CD14-positive monocyte (primary cell): ENCODE measurements at regions not wholly inside any gene's neighbourhood (a gene's known extent, or its start where the extent isn't known, plus 50 kb on each side); places are given as distances from the start of the nearest gene placed in this dataset.
"Not testable (repeated sequence)": the region's sequence is repeated elsewhere in the genome, so short reads cannot be mapped to it uniquely, and the experiment has no call there.

Experiments used
- DNase-seq, 3 donors: peaks; one replicate each; pipeline ENCODE4 v3.0.0-alpha.2; 2011 to 2022
- H2AFZ ChIP-seq: 2 replicates; pipeline ENCODE4 v1.6.0; 2012; ENCODE audit warnings: mild to moderate bottlenecking, low read depth, low read length, inconsistent platforms; ENCODE audit not compliant: insufficient read depth, poor library complexity, severe bottlenecking
- H3K27ac ChIP-seq, 2 donors: 1 replicate in 1 of 2; 2 replicates in 1 of 2; pipeline ENCODE4 v1.5.1; 2012 to 2013; ENCODE audit warnings: low read length in 2 of 2, control low read depth in 1 of 2, inconsistent platforms in 1 of 2, low read depth in 1 of 2, mild to moderate bottlenecking in 1 of 2
- H3K27me3 ChIP-seq, 2 donors: one replicate each; pipeline versions ENCODE4 v1.6.0 to v1.6.1; 2011 to 2013; ENCODE audit warnings: low read length in 2 of 2; ENCODE audit not compliant: control insufficient read depth in 2 of 2, insufficient read depth in 2 of 2
- H3K36me3 ChIP-seq, 2 donors: replicated peaks in 1 of 2; 1 replicate in 1 of 2; 2 replicates in 1 of 2; pipeline versions ENCODE4 v1.5.1 to v1.6.1; 2012 to 2013; ENCODE audit warnings: low read length in 2 of 2, control low read depth in 1 of 2, inconsistent platforms in 1 of 2, mild to moderate bottlenecking in 1 of 2; ENCODE audit not compliant: insufficient read depth in 2 of 2, control insufficient read depth in 1 of 2
- H3K4me1 ChIP-seq, 2 donors: 1 replicate in 1 of 2; 2 replicates in 1 of 2; pipeline versions ENCODE4 v1.5.1 to v1.6.1; 2012 to 2013; ENCODE audit warnings: low read length in 2 of 2, control low read depth in 1 of 2, inconsistent platforms in 1 of 2, mild to moderate bottlenecking in 1 of 2, moderate library complexity in 1 of 2; ENCODE audit not compliant: insufficient read depth in 2 of 2, control insufficient read depth in 1 of 2
- H3K4me2 ChIP-seq: replicated peaks from 2 replicates; pipeline ENCODE3; 2012; ENCODE audit warnings: low read length, moderate library complexity, mild to moderate bottlenecking; ENCODE audit not compliant: poor library complexity, severe bottlenecking; ENCODE audit errors: extremely low read depth
- H3K4me3 ChIP-seq, 3 experiments: fragments of 200-600 bp in 1 of 3; sonication (generic) in 1 of 3; replicated peaks in 1 of 3; 1 replicate in 2 of 3; 2 replicates in 1 of 3; pipeline ENCODE4 v1.5.1; 2011 to 2013; ENCODE audit warnings: low read length in 3 of 3, mild to moderate bottlenecking in 3 of 3, control low read depth in 2 of 3, low read depth in 2 of 3, inconsistent platforms in 1 of 3, moderate library complexity in 1 of 3
- H3K79me2 ChIP-seq: 2 replicates; pipeline ENCODE4 v1.6.0; 2012; ENCODE audit warnings: mild to moderate bottlenecking, control low read depth, inconsistent platforms, low read length, moderate library complexity; ENCODE audit not compliant: insufficient read depth
- H3K9ac ChIP-seq: 2 replicates; pipeline ENCODE4 v1.6.0; 2017; ENCODE audit warnings: low read length, mild to moderate bottlenecking; ENCODE audit not compliant: insufficient read depth, poor library complexity, severe bottlenecking
- H3K9me3 ChIP-seq, 2 donors: replicated peaks in 1 of 2; 1 replicate in 1 of 2; 2 replicates in 1 of 2; pipeline versions ENCODE4 v1.5.1 to v1.6.1; 2012 to 2013; ENCODE audit warnings: low read length in 2 of 2, control low read depth in 1 of 2; ENCODE audit not compliant: control insufficient read depth in 1 of 2, insufficient read depth in 1 of 2
- H4K20me1 ChIP-seq: 2 replicates; pipeline ENCODE4 v1.6.0; 2012; ENCODE audit warnings: mild to moderate bottlenecking, low read length, control low read depth, moderate library complexity; ENCODE audit not compliant: insufficient read depth
- H3K27ac Mint-ChIP-seq, 7 donors: one replicate each; pipeline ENCODE4 v1.8.0; 2020; ENCODE audit warnings: mild to moderate bottlenecking in 7 of 7, mixed read lengths in 7 of 7, moderate library complexity in 6 of 7, inconsistent platforms in 2 of 7
- H3K27me3 Mint-ChIP-seq, 3 donors: one replicate each; pipeline ENCODE4 v1.8.0; 2021 to 2022; ENCODE audit warnings: low read depth in 3 of 3, mild to moderate bottlenecking in 3 of 3, mixed read lengths in 3 of 3, moderate library complexity in 3 of 3, inconsistent platforms in 1 of 3
- H3K36me3 Mint-ChIP-seq, 2 donors: one replicate each; pipeline ENCODE4 v1.8.0; 2020; ENCODE audit warnings: mixed read lengths in 2 of 2, inconsistent platforms in 1 of 2, mild to moderate bottlenecking in 1 of 2
- H3K4me1 Mint-ChIP-seq: one replicate; pipeline ENCODE4 v1.8.0; 2020; ENCODE audit warnings: mild to moderate bottlenecking, mixed read lengths
- H3K4me3 Mint-ChIP-seq, 2 donors: one replicate each; pipeline ENCODE4 v1.8.0; 2020; ENCODE audit warnings: mild to moderate bottlenecking in 2 of 2, mixed read lengths in 2 of 2, moderate library complexity in 1 of 2
- H3K9me3 Mint-ChIP-seq, 7 donors: one replicate each; pipeline ENCODE4 v1.8.0; 2020 to 2022; ENCODE audit warnings: mixed read lengths in 7 of 7, mild to moderate bottlenecking in 6 of 7, moderate library complexity in 6 of 7, inconsistent platforms in 2 of 7
- WGBS: methylation state at CpG from one replicate; pipeline ENCODE4 v1.1.5; 2013; ENCODE audit warnings: missing lambda C conversion rate; ENCODE audit not compliant: insufficient coverage; 5-methylcytosine and 5-hydroxymethylcytosine counted together
- intact Hi-C, 2 donors: fragments of 100-400 bp; cut with micrococcal nuclease; formaldehyde crosslinking; loops; one replicate each; pipeline versions ENCODE4 v1.15.0 to v1.15.1; 2023
- TF ChIP-seq, protein P1 (sequence below): fragments of 200-600 bp; IDR thresholded peaks from one replicate; pipeline ENCODE4 v1.8.0; 2022; ENCODE audit warnings: antibody characterized with exemption, mild to moderate bottlenecking

DNA sequence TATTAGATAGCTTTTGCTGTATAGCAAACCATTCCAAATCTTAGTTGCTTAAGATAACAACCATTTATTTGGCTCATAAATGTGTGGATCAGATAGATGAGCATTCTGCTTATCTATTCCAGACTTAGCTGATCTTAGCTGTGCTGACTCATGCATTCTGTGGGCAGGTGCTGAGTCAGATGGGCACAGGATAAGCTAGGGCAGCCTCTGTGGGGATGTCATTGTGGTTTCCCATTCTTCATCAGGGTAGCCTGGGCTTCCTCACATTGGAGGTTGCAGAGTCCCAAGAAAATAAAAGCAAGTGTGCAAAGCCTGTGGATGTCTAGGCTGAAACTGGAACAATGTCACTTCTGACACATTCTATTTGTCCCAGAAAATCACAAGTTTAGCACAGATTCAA is 917.0 kb downstream of the TYW1 start:
- TF ChIP-seq, protein P1, sequence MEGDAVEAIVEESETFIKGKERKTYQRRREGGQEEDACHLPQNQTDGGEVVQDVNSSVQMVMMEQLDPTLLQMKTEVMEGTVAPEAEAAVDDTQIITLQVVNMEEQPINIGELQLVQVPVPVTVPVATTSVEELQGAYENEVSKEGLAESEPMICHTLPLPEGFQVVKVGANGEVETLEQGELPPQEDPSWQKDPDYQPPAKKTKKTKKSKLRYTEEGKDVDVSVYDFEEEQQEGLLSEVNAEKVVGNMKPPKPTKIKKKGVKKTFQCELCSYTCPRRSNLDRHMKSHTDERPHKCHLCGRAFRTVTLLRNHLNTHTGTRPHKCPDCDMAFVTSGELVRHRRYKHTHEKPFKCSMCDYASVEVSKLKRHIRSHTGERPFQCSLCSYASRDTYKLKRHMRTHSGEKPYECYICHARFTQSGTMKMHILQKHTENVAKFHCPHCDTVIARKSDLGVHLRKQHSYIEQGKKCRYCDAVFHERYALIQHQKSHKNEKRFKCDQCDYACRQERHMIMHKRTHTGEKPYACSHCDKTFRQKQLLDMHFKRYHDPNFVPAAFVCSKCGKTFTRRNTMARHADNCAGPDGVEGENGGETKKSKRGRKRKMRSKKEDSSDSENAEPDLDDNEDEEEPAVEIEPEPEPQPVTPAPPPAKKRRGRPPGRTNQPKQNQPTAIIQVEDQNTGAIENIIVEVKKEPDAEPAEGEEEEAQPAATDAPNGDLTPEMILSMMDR, result no peak
- Histone ChIP-seq H3K27me3 (no peaks in the 10 kb centered on the region), H3K79me2 (no peaks in the 10 kb centered on the region), H3K36me3 (no peaks in the 10 kb centered on the region), H3K4me1 (no peaks in the 10 kb centered on the region), H2AFZ (no peak overlapping the region), H3K9me3 (peaks cover 22 to 45% of the 10 kb centered on the region in 2 donors), H3K4me2 (no peak overlapping the region), H3K9ac (no peak overlapping the region), H4K20me1 (no peaks in the 10 kb centered on the region), H3K4me3 (no peak overlapping the region), H3K27ac (no peak overlapping the region)
- H3K4me3 Mint-ChIP-seq, result no peak overlapping the region
- intact Hi-C loops, result no loop called here
- H3K9me3 Mint-ChIP-seq, result peaks cover 12 to 35% (median 27%) of the 10 kb centered on the region in 7 donors
- no peaks in the 10 kb centered on the region for H3K36me3 Mint-ChIP-seq
- DNase-seq, result no peak
- H3K4me1 Mint-ChIP-seq, result no peaks in the 10 kb centered on the region
- H3K27ac Mint-ChIP-seq, result no peak overlapping the region
- H3K27me3 Mint-ChIP-seq, result peaks cover 0 to 2% (median 0%) of the 10 kb centered on the region in 3 donors

DNA sequence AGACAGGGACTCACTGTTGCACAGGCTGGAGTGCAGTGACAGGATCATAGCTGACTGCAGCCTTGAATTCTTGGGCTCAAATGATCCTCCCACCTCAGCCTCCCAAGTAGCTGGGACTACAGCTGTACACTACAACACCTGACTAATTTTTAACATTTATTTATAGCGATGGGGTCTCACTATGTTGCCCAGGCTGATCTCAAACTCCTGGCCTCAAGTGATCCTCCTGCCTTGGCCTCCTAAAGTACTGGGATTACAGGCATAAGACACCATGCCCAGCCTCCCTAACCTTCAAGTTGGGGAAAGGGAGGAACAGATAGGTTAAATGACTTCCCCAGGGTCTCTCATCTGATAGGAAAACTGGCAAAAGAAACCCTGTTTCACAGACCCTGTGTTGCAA is 919.5 kb downstream of the TYW1 start:
- H3K4me2 ChIP-seq, H3K36me3 ChIP-seq, intact Hi-C loops, H3K27me3 Mint-ChIP-seq, H3K27ac ChIP-seq, DNase-seq, H4K20me1 ChIP-seq, H3K4me3 ChIP-seq, H3K79me2 ChIP-seq, H3K36me3 Mint-ChIP-seq, H3K4me3 Mint-ChIP-seq, H2AFZ ChIP-seq, H3K27me3 ChIP-seq, H3K4me1 ChIP-seq, H3K9ac ChIP-seq, H3K4me1 Mint-ChIP-seq: not testable (repeated sequence)
- WGBS, result no CpG with 5 or more reads among the region's 1 CpG
- peaks cover 10 to 41% (median 36%) of the 10 kb centered on the region in 7 donors for H3K9me3 Mint-ChIP-seq
- peaks cover 37 to 52% of the 10 kb centered on the region in 2 donors for H3K9me3 ChIP-seq
- peak overlapping the region in 1 of 7 donors; percentile 50 for H3K27ac Mint-ChIP-seq
